Ovary (tissue), 7 donors: ENCODE measurements at regions not wholly inside any gene's neighbourhood (a gene's known extent, or its start where the extent isn't known, plus 50 kb on each side); places are given as distances from the start of the nearest gene placed in this dataset.

ENCODE experiments used
- DNase-seq, 5 donors: peaks; one replicate each; pipeline ENCODE4 v3.0.0-alpha.2; 2019 to 2020
- H3K27ac ChIP-seq, 2 donors: fragments of 200-600 bp; one replicate each; pipeline versions ENCODE4 v1.5.1 to v1.8.0; 2019 to 2022
- H3K27me3 ChIP-seq: fragments of 200-600 bp; one replicate; pipeline ENCODE4 v1.8.0; 2022
- H3K36me3 ChIP-seq: fragments of 200-600 bp; sonication (generic); one replicate; pipeline ENCODE4 v1.5.1; 2019
- H3K4me1 ChIP-seq: one replicate; pipeline ENCODE4 v1.8.1; 2013; ENCODE audit warnings: mild to moderate bottlenecking, moderate library complexity; ENCODE audit not compliant: insufficient read depth
- H3K4me3 ChIP-seq: fragments of 200-600 bp; sonication (generic); one replicate; pipeline ENCODE4 v1.5.1; 2017
- H3K9me3 ChIP-seq, 2 donors: fragments of 200-600 bp in 1 of 2; sonication (generic) in 1 of 2; one replicate each; pipeline versions ENCODE4 v1.5.1 to v1.8.1; 2013 to 2019; ENCODE audit warnings: mild to moderate bottlenecking in 1 of 2, moderate library complexity in 1 of 2
- CTCF ChIP-seq, 3 donors: fragments of 450-650 bp in 2 of 3; fragments of 200-600 bp in 1 of 3; IDR thresholded peaks; one replicate each; pipeline versions ENCODE4 v1.5.1 to v1.8.0; 2016 to 2022; ENCODE audit warnings: antibody characterized with exemption in 3 of 3, mild to moderate bottlenecking in 1 of 3
- EP300 ChIP-seq: sonication (generic); formaldehyde crosslinking; IDR thresholded peaks from one replicate; pipeline ENCODE4 v1.6.1; 2017; ENCODE audit warnings: antibody characterized with exemption
- POLR2A ChIP-seq: fragments of 450-650 bp; IDR thresholded peaks from one replicate; pipeline ENCODE4 v1.6.1; 2017; ENCODE audit warnings: antibody characterized with exemption, mild to moderate bottlenecking, moderate library complexity
- WGBS, 3 donors: extraction: QIAGEN DNeasy Blood & Tissue Kit in 1 of 3; methylation state at CpG; one replicate each; pipeline versions ENCODE4 v1.1.5 to v1.1.7; 2013 to 2017; 5-methylcytosine and 5-hydroxymethylcytosine counted together
- intact Hi-C, 4 donors: fragments of 100-400 bp; cut with DNase I; formaldehyde crosslinking; loops; one replicate each; pipeline versions ENCODE4 v1.11.0 to v1.15.1; 2022 to 2023
- donor health status: DM: no; HTN: no; CAD: no; lungs with moderate emphysema.
- donor health status: DM: no; HTN: no; CAD: no.
- donor health status: Bipolar disorder and iron deficiency.
- donor health status: DM: no; HTN: no; CAD: no.
- donor health status: DM: yes; HTN: yes; CAD: no.

- H3K36me3 ChIP-seq: no peaks in the 10 kb centered on the region
- TF ChIP-seq POLR2A: no peak
- TF ChIP-seq EP300: no peak
- no peak for TF ChIP-seq CTCF (IDR thresholded peaks at IDR 0.05)
- WGBS, 3 donors: 72 to 95% (median 88%) methylated on average over 6 of the region's 6 CpGs
- no peaks in the 10 kb centered on the region for H3K4me1 ChIP-seq
- no peak for DNase-seq
- no peak overlapping the region for H3K4me3 ChIP-seq
- no peak overlapping the region for H3K27ac ChIP-seq
- no peaks in the 10 kb centered on the region for H3K9me3 ChIP-seq
- intact Hi-C loops: no loop called here
- H3K27me3 ChIP-seq: no peaks in the 10 kb centered on the region
Observed at GRCh38 chr4:187541666-187542065, 453.9 kb upstream of the ZFP42 start.

GRCh38 chr4:187544461-187545053 lies 451.0 kb upstream of the ZFP42 start:
- H3K36me3 ChIP-seq: no peaks in the 10 kb centered on the region
- no peak overlapping the region for H3K27ac ChIP-seq
- no peaks in the 10 kb centered on the region for H3K4me1 ChIP-seq
- intact Hi-C loops: no loop called here
- TF ChIP-seq EP300 (no peak), CTCF (IDR thresholded peaks at IDR 0.05) (no peak), POLR2A (no peak)
- H3K9me3 ChIP-seq: no peaks in the 10 kb centered on the region
- 68 to 78% (median 68%) methylated on average over 4 of the region's 4 CpGs for WGBS, 3 donors
- no peak for DNase-seq
- H3K4me3 ChIP-seq: no peak overlapping the region
- H3K27me3 ChIP-seq: no peaks in the 10 kb centered on the region

GRCh38 chr4:187547316-187547715 lies 448.3 kb upstream of the ZFP42 start:
- H3K27ac ChIP-seq: no peak overlapping the region
- DNase-seq: no peak
- no peaks in the 10 kb centered on the region for H3K36me3 ChIP-seq
- no peak for TF ChIP-seq EP300
- no peak for TF ChIP-seq POLR2A
- TF ChIP-seq CTCF (IDR thresholded peaks at IDR 0.05): no peak
- no peaks in the 10 kb centered on the region for H3K4me1 ChIP-seq
- intact Hi-C loops: no loop called here
- WGBS, 3 donors: 8 to 13% (median 10%) methylated on average over 5 of the region's 5 CpGs
- H3K9me3 ChIP-seq: no peaks in the 10 kb centered on the region
- H3K27me3 ChIP-seq: no peaks in the 10 kb centered on the region
- H3K4me3 ChIP-seq: no peak overlapping the region

GRCh38 chr4:187550256-187550950 lies 445.2 kb upstream of the ZFP42 start:
- Histone ChIP-seq H3K27ac (no peak overlapping the region), H3K9me3 (no peaks in the 10 kb centered on the region), H3K27me3 (no peaks in the 10 kb centered on the region), H3K4me3 (no peak overlapping the region), H3K4me1 (no peaks in the 10 kb centered on the region), H3K36me3 (no peaks in the 10 kb centered on the region)
- TF ChIP-seq POLR2A: no peak
- TF ChIP-seq EP300: no peak
- no peak for TF ChIP-seq CTCF (IDR thresholded peaks at IDR 0.05)
- 82 to 92% (median 84%) methylated on average over 5 of the region's 5 CpGs for WGBS, 3 donors
- DNase-seq: no peak
- intact Hi-C loops: no loop called here
